SK-N-SH (cell line): ENCODE measurements at regions not wholly inside any gene's neighbourhood (a gene's known extent, or its start where the extent isn't known, plus 50 kb on each side); places are given as distances from the start of the nearest gene placed in this dataset.

Source experiments
- CTCF ChIA-PET: fragments of 300-600, 350-600 bp; formaldehyde crosslinking; extraction: SDS; loops from one replicate; lab custom pipeline; 2021; lab: Yijun Ruan, JAX
- POLR2A ChIA-PET: fragments of 350-600 bp; sonication (Branson Sonifier 250); formaldehyde crosslinking; extraction: SDS; loops from one replicate; lab custom pipeline; 2020; ENCODE audit warnings: antibody characterized with exemption, inconsistent platforms; lab: Yijun Ruan, JAX
- DNase-seq: peaks from one replicate; pipeline ENCODE4 v3.0.0; 2012
- H2AFZ ChIP-seq: fragments of 200-600 bp; sonication (generic); 2 replicates; pipeline ENCODE4 v1.8.1; 2016; ENCODE audit warnings: antibody characterized with exemption, mild to moderate bottlenecking, low read depth
- H3F3A ChIP-seq: fragments of 200-600 bp; sonication (generic); replicated peaks from 2 replicates; pipeline ENCODE3; 2016; ENCODE audit warnings: antibody characterized with exemption, mild to moderate bottlenecking; ENCODE audit not compliant: insufficient read depth
- H3K27ac ChIP-seq, 2 experiments: fragments of 200-500 bp in 1 of 2; fragments of 200-600 bp in 1 of 2; sonication (Bioruptor generic) in 1 of 2; sonication (generic), shearing (Covaris generic) in 1 of 2; 2 replicates each; pipeline versions ENCODE4 v1.5.1 to v1.6.1; 2014 to 2016; ENCODE audit warnings: low read depth in 2 of 2, inconsistent platforms in 1 of 2, low read length in 1 of 2, mild to moderate bottlenecking in 1 of 2, mixed read lengths in 1 of 2
- H3K27me3 ChIP-seq: fragments of 200-600 bp; sonication (generic), shearing (Covaris generic); 2 replicates; pipeline ENCODE4 v1.6.1; 2016; ENCODE audit warnings: mixed run types; ENCODE audit not compliant: insufficient read depth
- H3K36me3 ChIP-seq, 2 experiments: fragments of 200-500 bp in 1 of 2; fragments of 200-600 bp in 1 of 2; sonication (Bioruptor generic) in 1 of 2; sonication (generic) in 1 of 2; replicated peaks in 1 of 2; 2 replicates each; pipeline versions ENCODE3 to v1.5.1; 2014 to 2016; ENCODE audit warnings: low read length in 1 of 2, mild to moderate bottlenecking in 1 of 2; ENCODE audit not compliant: insufficient read depth in 2 of 2, control insufficient read depth in 1 of 2
- H3K4me1 ChIP-seq, 2 experiments: fragments of 200-500 bp in 1 of 2; fragments of 200-600 bp in 1 of 2; sonication (Bioruptor generic) in 1 of 2; sonication (generic), shearing (Covaris generic) in 1 of 2; 2 replicates each; pipeline versions ENCODE4 v1.5.1 to v1.6.1; 2014 to 2016; ENCODE audit warnings: low read depth in 1 of 2, low read length in 1 of 2, mixed run types in 1 of 2; ENCODE audit not compliant: insufficient read depth in 2 of 2, control insufficient read depth in 1 of 2
- H3K4me2 ChIP-seq: fragments of 200-600 bp; sonication (generic), shearing (Covaris generic); 2 replicates; pipeline ENCODE4 v1.6.1; 2017; ENCODE audit warnings: mixed run types
- H3K4me3 ChIP-seq, 2 experiments: fragments of 200-500 bp in 1 of 2; fragments of 200-600 bp in 1 of 2; sonication (Bioruptor generic) in 1 of 2; sonication (generic), shearing (Covaris generic) in 1 of 2; 2 replicates each; pipeline versions ENCODE4 v1.5.1 to v1.8.1; 2014 to 2016; ENCODE audit warnings: low read depth in 2 of 2, inconsistent platforms in 1 of 2, low read length in 1 of 2, mild to moderate bottlenecking in 1 of 2, mixed read lengths in 1 of 2, moderate library complexity in 1 of 2
- H3K79me2 ChIP-seq: fragments of 200-600 bp; sonication (generic); 2 replicates; pipeline ENCODE4 v1.8.1; 2017; ENCODE audit warnings: mild to moderate bottlenecking; ENCODE audit not compliant: insufficient read depth
- H3K9ac ChIP-seq: fragments of 200-600 bp; sonication (generic); 2 replicates; pipeline ENCODE4 v1.6.1; 2017; ENCODE audit warnings: mixed run types
- H3K9me2 ChIP-seq: fragments of 200-600 bp; sonication (generic); 2 replicates; pipeline ENCODE4 v1.6.1; 2017; ENCODE audit warnings: mixed run types
- H3K9me3 ChIP-seq: fragments of 200-600 bp; sonication (generic); 2 replicates; pipeline ENCODE4 v1.6.1; 2017; ENCODE audit warnings: mixed run types, mild to moderate bottlenecking, moderate library complexity
- H4K20me1 ChIP-seq: fragments of 200-600 bp; sonication (generic); 2 replicates; pipeline ENCODE4 v1.6.1; 2017; ENCODE audit warnings: mild to moderate bottlenecking, mixed run types; ENCODE audit not compliant: insufficient read depth
- CHD2 ChIP-seq: fragments of 150-350 bp; IDR thresholded peaks from 2 replicates; pipeline ENCODE4 v1.6.1; 2018; ENCODE audit warnings: low read length; ENCODE audit not compliant: partially characterized antibody
- EP300 ChIP-seq, 2 experiments: IDR thresholded peaks; 2 replicates each; pipeline versions ENCODE4 v1.4.0 to v1.6.1; 2012; ENCODE audit warnings: borderline replicate concordance in 1 of 2, low read depth in 1 of 2, low read length in 1 of 2
- EZH2phosphoT487 ChIP-seq: fragments of 200-600 bp; sonication (generic); IDR thresholded peaks from 2 replicates; pipeline ENCODE4 v1.6.1; 2017; ENCODE audit warnings: low read depth, mixed run types, mild to moderate bottlenecking, antibody characterized with exemption, moderate library complexity, borderline replicate concordance
- FOSL2 ChIP-seq: IDR thresholded peaks from 2 replicates; pipeline ENCODE4 v1.4.0; 2012; ENCODE audit warnings: low read depth, mild to moderate bottlenecking, moderate library complexity, borderline replicate concordance
- FOXM1 ChIP-seq: IDR thresholded peaks from 2 replicates; pipeline ENCODE4 v1.4.0; 2012; ENCODE audit warnings: low read depth, mild to moderate bottlenecking
- GATA2 ChIP-seq: sonication (generic); formaldehyde crosslinking; IDR thresholded peaks from 2 replicates; pipeline ENCODE4 v1.5.0; 2020; ENCODE audit warnings: mild to moderate bottlenecking, missing genetic modification reagents
- IRF3 ChIP-seq: fragments of 150-350 bp; IDR thresholded peaks from 2 replicates; pipeline ENCODE4 v1.6.1; 2016; ENCODE audit warnings: mild to moderate bottlenecking, low read depth, low read length
- MEF2A ChIP-seq: IDR thresholded peaks from 2 replicates; pipeline ENCODE4 v1.4.0; 2012; ENCODE audit warnings: low read depth, borderline replicate concordance
- NFIC ChIP-seq: IDR thresholded peaks from 2 replicates; pipeline ENCODE4 v1.4.0; 2012; ENCODE audit warnings: borderline replicate concordance
- RAD21 ChIP-seq: IDR thresholded peaks from 2 replicates; pipeline ENCODE4 v1.6.1; 2012; ENCODE audit warnings: mild to moderate bottlenecking, low read length
- RCOR1 ChIP-seq: fragments of 150-350 bp; IDR thresholded peaks from 2 replicates; pipeline ENCODE4 v1.6.1; 2017; ENCODE audit warnings: antibody characterized with exemption, low read length
- REST ChIP-seq: IDR thresholded peaks from 2 replicates; pipeline ENCODE4 v1.6.1; 2012; ENCODE audit warnings: mild to moderate bottlenecking, low read depth, low read length, moderate library complexity
- RXRA ChIP-seq: IDR thresholded peaks from 2 replicates; pipeline ENCODE4 v1.4.0; 2012; ENCODE audit warnings: low read depth, mild to moderate bottlenecking, borderline replicate concordance
- SMC3 ChIP-seq: IDR thresholded peaks from 2 replicates; pipeline ENCODE4 v1.6.1; 2012; ENCODE audit warnings: low read depth, low read length, improper control_type of control experiment
- TAF1 ChIP-seq: IDR thresholded peaks from 2 replicates; pipeline ENCODE4 v1.6.1; 2012; ENCODE audit warnings: low read depth, mild to moderate bottlenecking, low read length, moderate library complexity, borderline replicate concordance
- USF2 ChIP-seq: fragments of 150-350 bp; IDR thresholded peaks from 2 replicates; pipeline ENCODE4 v1.6.1; 2017; ENCODE audit warnings: antibody characterized with exemption, low read length, low read depth, borderline replicate concordance
- YY1 ChIP-seq: IDR thresholded peaks from 2 replicates; pipeline ENCODE4 v1.4.0; 2012; ENCODE audit warnings: low read depth, mild to moderate bottlenecking
- WGBS: methylation state at CpG from one replicate; pipeline ENCODE4 v1.1.6; 2017; ENCODE audit warnings: low lambda C conversion rate; 5-methylcytosine and 5-hydroxymethylcytosine counted together
- TF ChIP-seq, protein P1 (sequence below): IDR thresholded peaks from 2 replicates; pipeline ENCODE4; 2012
- TF ChIP-seq, protein P2 (sequence below): IDR thresholded peaks from 2 replicates; pipeline ENCODE4 v1.4.0; 2012; ENCODE audit warnings: low read depth, borderline replicate concordance

DNA sequence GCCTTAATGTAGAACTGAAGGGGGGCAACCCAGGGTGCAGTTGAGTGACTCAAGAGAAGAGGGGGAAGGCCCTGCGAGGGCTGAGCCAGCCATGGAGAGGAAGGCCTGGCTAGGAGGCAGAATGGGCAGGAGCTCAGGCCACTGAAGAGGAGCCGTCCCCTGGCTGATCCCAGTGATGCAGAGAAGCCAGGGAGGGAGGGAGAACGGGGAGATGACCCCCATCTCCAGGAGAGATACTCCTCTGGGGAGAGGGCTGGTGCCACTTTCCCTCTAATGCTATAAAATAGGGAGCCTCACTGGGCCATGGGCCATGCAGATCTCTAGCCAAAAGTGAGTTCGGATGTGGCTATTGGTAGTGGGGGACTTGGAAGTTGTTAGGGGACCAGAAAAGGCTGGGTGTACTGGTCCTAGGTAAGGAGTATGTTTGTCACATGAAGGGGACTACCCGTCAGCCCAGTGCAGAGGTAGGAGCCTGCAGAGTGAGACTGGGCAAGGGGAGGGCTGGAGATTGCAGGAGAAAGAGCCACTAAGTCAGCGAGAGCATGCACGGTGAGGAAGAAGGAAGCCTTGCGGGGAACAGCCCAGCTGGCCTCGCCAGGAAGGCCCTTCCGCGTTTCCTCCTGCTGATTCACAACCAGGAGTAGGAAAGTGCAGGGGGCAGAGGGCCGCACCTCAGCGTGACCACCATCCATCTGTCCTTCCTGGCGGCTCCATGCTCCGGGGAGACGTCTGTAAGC lies 347.6 kb downstream of the TCERG1L start:
- CTCF ChIA-PET, result interaction anchor here (1.6 kb wide), 1 partner anchor 278 kb away, joined by 5 read pairs; no protein-coding TSS in a partner anchor
- no peak for DNase-seq

More for the DNA sequence above, 347.6 kb downstream of the TCERG1L start:
- Histone ChIP-seq H4K20me1 (no peaks in the 10 kb centered on the region), H3K9me2 (no peaks in the 10 kb centered on the region), H3K27ac (no peak overlapping the region), H3F3A (no peaks in the 10 kb centered on the region), H3K9ac (no peak overlapping the region), H2AFZ (no peak overlapping the region), H3K27me3 (no peaks in the 10 kb centered on the region), H3K36me3 (no peaks in the 10 kb centered on the region), H3K79me2 (no peaks in the 10 kb centered on the region), H3K4me1 (no peaks in the 10 kb centered on the region), H3K9me3 (no peaks in the 10 kb centered on the region), H3K4me2 (no peak overlapping the region), H3K4me3 (no peak overlapping the region)
- POLR2A ChIA-PET, result no interaction called here
- TF ChIP-seq USF2 (no peak), EP300 (IDR thresholded peaks at IDR 0.05; ENCODE audit: borderline replicate concordance in 1 of 2, low read depth in 1 of 2, low read length in 1 of 2) (no peak), REST (no peak), RXRA (no peak), NFIC (no peak), RAD21 (no peak), IRF3 (no peak), TAF1 (no peak), MEF2A (no peak), GATA2 (CRISPR knock-in tag) (no peak), FOXM1 (no peak), FOSL2 (no peak), EZH2phosphoT487 (no peak), RCOR1 (no peak), YY1 (no peak), SMC3 (no peak), CHD2 (no peak)
- TF ChIP-seq, protein P1, sequence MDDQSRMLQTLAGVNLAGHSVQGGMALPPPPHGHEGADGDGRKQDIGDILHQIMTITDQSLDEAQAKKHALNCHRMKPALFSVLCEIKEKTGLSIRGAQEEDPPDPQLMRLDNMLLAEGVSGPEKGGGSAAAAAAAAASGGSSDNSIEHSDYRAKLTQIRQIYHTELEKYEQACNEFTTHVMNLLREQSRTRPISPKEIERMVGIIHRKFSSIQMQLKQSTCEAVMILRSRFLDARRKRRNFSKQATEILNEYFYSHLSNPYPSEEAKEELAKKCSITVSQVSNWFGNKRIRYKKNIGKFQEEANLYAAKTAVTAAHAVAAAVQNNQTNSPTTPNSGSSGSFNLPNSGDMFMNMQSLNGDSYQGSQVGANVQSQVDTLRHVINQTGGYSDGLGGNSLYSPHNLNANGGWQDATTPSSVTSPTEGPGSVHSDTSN, result no peak
- TF ChIP-seq, protein P2, sequence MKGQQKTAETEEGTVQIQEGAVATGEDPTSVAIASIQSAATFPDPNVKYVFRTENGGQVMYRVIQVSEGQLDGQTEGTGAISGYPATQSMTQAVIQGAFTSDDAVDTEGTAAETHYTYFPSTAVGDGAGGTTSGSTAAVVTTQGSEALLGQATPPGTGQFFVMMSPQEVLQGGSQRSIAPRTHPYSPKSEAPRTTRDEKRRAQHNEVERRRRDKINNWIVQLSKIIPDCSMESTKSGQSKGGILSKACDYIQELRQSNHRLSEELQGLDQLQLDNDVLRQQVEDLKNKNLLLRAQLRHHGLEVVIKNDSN, result no peak
- WGBS, result 51% methylated on average over 16 of the region's 16 CpGs
